GM18858 (cell line): ENCODE measurements at regions not wholly inside any gene's neighbourhood (a gene's known extent, or its start where the extent isn't known, plus 50 kb on each side); places are given as distances from the start of the nearest gene placed in this dataset.

Experiments used
- ATAC-seq: cut with Tn5 transposase; IDR thresholded peaks from one replicate; pipeline ENCODE4 v1.9.1; 2021; ENCODE audit not compliant: unreplicated experiment

DNA sequence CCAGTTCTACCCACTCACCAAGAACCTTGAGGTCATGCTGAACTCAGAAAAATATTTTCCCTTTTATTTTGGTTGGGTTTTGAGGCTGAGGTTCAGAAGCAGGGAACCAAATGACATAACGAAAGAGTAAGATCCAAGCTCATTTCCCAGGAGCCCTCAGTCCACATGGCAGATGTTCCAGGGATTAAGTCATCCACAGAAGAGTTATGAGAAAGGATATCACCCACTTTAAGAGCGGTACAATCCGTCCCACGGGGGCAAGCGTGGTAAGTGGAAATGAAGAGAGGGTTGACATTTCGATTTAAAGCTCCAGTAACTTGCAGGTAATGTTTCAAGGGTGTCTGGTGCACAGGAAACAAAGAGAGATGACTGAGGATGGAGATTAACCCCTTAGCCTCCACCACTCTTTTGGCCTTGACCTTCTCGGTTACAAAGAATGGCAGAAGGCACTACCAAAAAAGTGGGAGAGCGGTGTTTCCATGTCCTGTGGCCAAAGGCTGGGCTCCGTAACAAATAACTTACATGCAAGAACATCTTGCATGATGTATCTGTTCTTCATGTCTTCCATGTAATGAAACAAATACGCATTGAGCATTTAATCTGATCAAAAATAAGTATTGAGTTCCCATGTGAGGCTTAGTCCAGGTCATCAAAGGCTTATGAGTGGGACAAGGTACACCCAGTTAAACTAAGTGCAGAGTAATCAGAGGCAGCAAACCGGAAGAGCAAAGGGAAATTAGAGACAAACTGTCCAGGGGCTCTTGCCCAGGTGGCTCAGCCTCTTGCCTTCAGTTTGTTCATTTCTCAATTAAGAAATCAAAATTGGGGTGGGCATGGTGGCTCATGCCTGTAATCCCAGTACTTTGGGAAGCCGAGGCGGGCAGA lies 241.4 kb downstream of the TOMM20 start:
- no peak for ATAC-seq

DNA sequence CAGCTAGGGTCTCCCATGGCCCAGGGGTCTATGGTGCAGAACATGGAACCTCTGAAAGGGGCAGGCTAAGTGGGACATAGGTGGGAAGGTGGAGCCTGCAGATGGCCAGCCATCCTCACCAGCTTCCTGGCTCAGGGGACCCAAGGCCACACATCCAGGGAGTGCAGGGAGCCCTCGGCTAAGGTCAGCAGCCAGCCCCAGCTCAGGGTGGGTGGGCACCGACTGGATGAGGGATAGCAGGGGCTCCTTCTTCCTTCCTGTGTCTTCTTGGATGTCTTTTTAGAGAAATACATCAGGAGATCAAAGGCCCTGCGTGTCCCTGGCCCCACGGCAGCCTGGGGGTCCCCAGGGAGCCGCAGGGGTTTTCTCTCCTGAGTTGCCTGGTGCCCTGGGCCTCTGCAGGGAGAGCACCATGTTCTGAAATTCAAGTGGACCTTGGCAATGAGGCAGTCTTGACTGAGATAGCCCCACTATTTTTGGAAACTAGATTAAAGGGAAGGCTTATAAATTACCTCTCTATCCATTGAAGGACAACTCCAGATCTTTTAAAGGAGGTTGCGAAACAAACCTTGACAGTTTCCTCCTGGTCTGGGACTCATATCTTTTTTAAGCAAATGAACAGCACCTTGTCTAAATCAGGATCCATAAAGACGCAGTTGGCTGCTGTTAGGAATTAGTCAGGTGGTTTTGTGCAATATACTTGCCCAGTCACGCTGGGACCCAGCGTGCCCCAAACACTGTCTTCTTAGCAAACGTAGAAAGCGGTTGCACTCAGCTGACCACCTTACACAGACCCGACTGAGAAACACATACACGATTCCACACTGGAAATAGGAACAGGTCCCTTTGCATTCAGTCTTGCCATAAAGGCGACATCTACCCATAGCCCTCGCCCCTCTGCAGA lies 242.3 kb downstream of the TOMM20 start:
- no peak for ATAC-seq

DNA sequence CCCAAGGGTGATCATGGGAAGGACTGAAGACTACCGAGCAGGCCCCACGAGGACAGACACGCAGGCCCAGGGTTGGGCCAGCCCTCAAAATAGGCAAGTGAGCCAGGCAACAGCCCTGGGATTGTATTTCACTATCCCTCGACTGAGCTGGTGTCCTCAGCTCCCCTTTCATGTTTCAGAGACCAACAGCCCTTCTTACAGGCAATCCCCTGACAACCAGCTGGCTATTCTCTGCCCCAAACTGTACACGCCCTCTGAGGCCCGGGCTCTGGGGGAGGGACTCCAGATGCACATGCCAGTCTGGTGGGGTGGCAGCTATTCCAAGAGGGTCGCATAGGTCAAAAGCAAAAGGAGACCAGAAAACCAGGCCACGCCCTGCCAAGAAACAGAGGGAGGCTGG lies 243.0 kb downstream of the TOMM20 start:
- no peak for ATAC-seq

DNA sequence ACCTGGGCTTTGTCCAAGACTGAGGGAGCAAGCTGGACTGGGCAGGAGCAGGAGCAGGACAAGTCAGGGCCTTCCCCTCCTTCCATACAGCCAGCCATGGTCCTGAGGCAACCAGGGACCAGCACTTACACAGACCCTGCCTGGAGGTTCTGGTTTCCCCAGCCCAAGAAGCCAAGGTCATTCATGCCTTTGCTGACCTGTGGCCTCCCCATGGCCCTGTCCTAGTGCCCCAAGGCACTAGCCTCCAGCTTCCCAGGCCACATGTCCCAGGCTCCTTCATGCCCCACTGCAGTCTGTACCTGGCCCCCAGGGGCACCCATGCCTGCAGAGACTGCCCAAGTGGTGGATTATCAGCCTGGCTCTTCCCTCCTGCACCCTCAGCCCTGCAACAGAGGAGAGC lies 243.9 kb downstream of the TOMM20 start:
- no peak for ATAC-seq

DNA sequence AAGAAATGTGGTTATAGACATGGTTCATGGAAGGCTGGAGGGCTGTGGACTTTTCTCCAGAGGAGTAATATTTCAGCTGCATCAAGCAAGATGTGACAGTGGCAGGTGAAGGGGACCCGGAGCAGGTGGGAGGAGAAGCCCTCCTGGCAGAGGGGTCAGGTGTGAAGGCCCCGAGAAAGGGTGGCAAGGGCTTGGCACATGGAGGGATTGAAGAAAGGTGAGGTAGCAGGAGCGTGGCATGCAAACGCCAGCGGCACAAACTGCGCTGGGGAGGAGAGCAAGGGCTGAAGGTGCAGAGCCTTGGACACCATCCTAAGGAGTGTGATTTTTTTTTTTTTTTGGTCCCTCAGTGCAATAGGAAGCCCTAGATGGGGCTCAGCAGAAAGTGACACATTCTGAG lies 244.6 kb downstream of the TOMM20 start:
- no peak for ATAC-seq

DNA sequence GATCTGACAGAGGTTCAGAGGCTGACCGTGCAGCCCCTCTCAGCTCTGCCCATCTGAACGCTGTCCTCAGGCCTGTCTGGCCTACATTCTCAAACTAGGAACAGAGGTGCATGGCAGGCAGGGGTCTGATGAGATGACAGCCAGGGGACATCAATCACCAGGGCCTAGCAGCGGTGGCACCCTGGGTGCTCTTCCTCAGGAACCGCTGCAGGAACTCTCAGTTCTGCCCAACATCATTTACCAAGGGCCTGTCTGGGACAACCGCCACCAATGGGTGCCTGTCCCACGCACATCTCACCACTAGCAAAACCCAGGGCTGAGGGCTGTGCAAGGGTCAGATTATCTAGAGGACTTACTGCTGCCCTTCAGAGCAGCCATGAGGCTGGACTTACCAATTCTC lies 245.7 kb downstream of the TOMM20 start:
- no peak for ATAC-seq

DNA sequence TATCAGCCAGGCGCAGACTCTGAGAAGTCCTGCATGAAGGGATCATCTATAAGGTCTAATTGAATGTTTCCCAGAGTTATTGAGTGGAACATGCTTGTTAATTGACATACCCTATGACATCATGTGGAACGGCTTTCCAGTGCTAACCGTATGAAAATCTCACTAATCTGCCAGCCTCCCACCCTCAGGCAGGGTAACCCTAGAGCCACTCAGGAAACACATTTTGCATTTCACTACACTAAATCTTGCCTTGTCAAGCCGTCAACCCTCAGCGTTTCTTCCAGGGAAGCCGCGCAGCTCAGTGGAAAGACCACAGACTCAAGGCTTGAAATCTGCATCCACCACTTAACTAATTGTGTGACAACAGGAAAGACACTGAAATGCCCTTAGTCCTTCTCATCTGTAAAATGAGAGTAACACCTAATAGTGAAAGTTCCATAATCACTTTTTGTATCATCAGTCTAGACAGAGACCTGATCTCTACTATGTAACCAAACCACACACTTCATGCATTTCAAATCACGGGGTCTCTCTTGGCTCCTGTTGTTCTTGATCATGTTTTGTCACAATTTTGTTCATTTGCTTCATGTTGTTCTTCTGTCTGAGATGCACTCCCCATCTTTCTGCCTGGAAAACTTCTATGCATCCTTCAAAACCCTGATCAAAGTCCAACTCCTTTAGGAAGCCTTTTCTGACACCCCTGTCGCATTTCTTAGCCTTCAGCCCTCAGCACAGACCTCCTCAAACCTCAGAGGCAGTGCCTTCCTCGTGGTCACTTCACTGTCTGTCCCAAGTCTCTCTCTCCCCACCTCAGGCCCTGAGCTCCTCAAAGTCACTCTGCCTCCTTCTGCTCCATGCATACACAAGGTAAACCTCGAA lies 246.5 kb downstream of the TOMM20 start:
- peak; percentile 90 for ATAC-seq

DNA sequence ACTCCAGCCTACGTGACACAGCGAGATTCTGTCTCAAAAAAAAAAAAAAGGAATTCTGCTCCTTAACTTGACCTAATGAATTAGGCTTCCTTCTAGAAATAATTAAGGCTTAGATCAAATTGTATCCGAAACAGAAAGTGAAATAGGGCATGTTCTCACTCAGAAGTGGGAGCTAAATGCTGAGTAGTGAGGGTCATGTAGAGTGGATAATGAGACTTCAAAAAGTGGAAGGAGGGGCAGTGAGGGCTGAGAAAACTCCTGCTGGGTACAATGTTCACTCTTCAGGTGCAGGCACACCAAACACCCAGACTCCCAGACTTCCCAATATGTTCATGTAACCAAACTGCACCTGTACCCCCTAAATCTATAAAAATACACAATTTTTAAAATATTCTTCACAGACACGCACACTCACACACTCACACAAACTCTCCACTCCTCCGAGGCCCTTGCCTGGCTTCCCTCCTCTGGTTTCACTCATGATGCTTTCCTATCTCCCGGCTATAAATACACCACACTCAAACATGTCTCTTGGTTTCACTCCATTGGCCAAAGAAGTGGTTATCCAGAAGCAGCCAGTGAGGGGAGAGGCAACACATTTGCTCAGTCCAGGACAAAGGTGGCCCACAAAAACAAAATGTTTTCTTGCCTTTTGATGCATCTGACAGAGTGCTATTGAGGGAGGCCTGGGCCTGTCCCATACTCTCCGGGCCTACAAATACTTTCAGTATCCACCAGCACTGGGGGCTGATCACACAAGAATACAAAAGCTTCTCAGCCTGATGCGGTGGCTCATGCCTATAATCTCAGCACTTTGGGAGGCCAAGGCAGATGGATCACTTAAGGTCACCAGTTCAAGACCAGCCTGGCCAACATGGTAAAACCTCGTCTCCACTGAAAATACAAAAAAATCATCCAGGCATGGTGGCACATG lies 249.2 kb downstream of the TOMM20 start:
- no peak for ATAC-seq

DNA sequence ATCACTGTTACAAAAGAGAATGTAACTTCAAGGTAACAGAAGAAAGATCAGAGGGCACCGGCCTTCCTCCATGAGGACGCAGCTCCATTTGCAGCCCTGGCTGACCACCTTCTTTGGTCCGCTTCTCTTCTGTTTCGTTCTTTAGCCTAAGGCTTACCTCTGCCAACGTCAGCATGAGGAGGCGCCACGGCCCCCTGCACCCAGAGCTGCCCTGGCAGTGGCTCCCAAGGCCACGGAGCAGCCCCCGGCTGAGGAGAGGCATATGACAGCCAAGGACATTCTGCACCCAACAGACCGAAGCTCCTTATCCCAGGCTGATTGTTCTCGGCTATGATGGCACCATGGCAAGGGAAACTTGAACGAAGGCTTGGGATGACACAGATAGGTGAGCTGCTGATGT lies 250.3 kb downstream of the TOMM20 start:
- ATAC-seq: no peak

DNA sequence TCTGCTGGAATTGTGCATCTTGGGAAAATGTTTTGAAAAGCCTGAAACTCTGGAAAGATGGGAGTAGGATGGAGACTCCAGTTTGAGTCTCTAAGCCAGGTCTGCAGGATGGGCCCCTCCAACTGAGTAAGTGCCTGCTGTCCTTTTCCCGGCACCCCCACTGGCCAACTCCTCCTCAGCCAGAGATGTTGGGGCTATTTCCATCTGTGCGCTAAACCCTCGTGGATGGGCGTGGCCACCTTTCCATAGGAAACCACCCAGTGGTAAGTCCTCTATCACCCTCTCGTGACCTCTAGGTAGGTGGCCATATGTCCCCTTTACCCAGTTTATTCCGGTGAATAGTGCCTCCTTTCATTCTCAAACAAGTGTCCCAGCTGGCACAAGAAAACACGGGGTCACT lies 250.9 kb downstream of the TOMM20 start:
- ATAC-seq: no peak

DNA sequence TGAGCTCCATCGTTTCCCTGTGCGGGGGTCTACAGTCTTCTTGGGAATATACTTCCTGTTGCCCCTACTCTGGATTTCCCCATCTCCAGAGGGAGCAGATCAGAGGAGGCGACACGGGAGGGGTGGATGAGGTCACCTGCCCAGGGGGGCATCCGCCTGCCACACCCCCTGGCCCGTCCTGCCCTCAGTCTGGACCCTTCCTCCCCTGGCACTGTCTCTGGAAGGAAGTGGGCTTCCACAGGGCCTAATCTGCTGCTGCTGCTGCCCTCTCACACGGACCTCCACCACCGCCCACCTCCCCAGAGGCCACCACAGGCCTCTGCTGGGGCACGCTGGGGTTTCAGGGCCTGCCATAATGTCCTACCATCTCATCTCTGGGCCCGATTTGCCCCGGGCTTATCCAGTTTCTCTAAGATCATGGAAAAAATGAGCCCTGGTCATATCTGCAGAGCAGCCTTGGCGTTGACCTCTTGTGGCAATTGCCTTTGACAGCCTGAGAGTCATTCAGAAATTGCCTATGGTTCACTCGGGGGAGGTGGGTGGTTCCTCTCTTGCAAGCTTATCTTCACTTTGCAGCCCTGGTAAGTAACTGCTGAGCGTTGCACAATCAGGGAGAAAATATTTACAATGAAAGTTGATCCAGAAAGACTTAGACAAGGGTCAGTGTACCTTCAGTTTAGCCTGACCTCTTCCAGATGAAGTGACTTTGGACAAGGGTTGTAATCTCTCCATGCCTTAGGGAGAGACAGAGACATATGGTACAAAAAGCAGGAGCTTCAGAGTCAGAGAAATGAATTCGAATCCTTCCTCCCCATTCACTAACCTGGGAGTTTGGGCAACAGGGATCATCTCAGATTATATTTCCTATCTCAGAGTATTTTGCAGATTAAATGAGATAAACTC lies 252.4 kb downstream of the TOMM20 start:
- no peak for ATAC-seq

DNA sequence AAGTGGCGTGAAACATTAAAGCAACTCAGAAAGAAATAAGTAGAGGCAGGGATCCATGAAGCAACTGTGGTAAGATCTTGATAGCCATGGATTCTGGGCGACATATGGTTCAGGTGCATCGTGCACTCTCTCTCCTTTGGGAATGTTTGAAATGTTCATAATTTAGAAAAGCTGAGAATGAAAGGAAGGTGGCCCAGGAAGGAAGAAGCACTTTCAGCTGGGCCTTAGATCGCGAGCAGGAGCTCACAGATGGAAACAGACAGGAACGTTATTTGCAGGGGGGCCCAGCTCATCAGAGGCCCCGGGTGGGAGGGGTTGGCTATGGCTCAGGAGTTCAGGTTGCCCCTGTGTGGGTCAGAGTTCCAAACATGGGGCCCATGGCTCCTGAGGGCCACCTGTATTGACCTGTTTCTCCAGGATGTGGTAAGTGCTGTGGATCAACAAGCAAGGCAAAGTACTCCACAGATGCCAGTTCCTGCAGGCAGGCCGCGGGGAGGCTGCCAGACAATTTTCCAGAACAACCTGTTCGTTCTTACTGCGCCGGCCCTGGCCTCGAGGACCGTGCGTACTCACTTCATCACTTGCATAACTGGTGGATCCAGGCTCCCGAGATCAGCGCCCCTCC lies 253.2 kb downstream of the TOMM20 start:
- ATAC-seq: no peak

DNA sequence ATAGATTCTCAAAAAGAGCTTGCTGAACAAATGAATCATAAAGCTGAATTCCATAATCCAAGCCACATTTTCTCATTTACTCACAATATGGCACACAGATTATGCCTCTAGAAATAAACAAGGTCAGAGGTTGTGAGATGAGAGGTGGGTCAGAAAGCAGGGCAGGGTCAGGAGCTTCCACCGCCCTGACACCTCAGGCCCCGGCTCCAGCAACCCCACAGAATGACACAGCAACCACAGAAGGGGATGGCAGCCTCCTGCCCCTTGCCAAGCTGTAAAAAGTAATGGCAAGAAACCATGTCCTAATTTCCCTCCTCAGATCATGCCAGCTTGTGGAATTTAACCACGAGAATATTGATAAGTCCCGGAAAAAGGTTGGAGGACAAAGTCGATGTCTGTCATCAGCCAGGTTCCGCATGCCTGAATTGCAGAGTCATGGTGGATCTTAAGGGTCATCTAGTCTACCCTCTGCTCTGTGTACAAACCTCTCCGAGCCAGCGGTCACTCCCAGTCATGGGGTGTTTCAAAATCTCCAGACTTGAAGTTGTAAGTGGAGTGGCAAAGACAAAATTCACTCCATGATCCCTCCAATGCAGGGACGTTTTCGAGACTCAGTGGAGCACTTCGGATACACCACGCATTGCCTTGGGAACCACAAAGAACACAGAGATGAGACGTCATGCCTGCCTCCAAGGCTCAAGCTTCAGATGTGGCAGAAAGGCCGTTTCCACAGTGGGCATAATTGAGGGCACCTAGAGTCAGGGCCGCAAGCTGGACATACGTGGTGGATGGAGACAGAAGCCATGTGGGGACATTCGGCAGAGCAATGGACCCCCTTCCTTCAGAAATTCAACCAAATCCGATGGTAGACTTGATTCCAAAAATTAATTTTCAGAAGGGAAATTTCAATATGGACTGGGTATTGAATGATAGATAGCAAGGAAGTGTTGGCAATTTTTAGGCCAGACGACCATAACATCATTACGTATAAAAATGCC lies 254.0 kb downstream of the TOMM20 start:
- ATAC-seq: no peak

DNA sequence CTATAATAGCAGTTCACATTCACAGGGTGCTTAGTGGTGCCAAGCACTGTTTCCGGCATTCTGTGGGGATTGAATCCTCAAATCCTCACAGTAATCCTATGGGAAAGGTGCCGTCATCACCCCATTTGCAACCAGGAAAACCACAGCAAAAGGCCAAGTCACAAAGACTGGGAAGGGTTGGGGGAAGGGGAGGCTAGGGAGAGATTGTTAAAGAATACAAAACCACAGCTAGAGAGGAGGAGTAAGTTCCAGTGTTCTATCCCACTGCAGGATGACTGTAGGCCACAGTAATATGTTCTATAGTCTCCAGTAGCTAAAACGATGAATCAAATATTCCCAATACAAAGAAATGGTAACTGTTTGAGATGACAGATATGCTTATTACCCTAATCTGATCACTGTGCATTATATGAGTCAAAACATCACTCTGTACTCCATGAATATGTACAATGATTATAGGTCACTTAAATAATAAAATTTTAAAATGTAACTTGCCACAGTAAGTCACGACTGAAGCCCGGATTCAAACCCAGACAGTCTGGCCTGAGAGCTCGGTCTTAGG lies 256.8 kb downstream of the TOMM20 start:
- no peak for ATAC-seq

DNA sequence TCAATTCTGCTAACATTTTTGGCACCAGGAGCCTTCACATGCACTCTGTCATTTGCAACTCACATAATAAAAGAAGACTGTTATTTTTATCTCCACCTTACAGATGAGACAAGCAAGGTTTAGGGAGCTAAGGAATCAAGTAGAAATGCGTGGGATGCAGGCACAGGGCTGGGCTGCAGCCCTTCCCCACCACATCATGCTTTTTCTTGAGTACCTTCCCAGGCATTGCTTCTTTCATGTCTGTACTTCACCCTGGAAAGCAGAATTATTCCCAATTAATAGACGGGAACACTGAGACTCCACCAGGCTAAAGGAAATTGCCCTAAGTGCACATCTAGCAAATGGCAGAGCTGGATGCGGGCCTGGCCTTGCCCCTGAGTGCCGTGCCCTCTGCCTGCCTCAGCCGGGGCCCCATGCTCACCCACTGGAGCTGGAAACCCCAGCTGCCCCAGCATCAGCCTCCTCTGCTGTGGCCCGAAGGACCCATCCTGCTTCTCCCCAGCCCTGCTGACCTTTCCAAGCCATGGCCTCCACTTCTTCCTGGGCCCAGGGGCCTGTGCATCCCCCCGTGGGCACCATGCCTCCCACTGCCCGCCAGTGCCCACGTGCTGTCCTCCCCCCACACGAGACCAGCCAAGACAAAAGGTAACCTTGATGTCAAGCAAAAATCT lies 257.5 kb downstream of the TOMM20 start:
- ATAC-seq: no peak
